ENCODE measurements at regions not wholly inside any gene's neighbourhood (a gene's known extent, or its start where the extent isn't known, plus 50 kb on each side); places are given as distances from the start of the nearest gene placed in this dataset.

- no peak for TF ChIP-seq KDM5A (IDR thresholded peaks at IDR 0.05; ENCODE audit: borderline replicate concordance, low read length)
- no peak for TF ChIP-seq ZNF251 (CRISPR knock-in tag; IDR thresholded peaks at IDR 0.05)
- TF ChIP-seq IKZF4 (CRISPR knock-in tag; IDR thresholded peaks at IDR 0.05; ENCODE audit: borderline replicate concordance, low read depth, not compliant biosample characterization): no peak
- no peak for TF ChIP-seq CTCF (CRISPR knock-in tag; IDR thresholded peaks at IDR 0.05)
- TF ChIP-seq ZNF792 (CRISPR knock-in tag; IDR thresholded peaks at IDR 0.05): no peak
- no peak for TF ChIP-seq ELK4 (CRISPR knock-in tag; IDR thresholded peaks at IDR 0.05; ENCODE audit: borderline replicate concordance)
- no peak for TF ChIP-seq TAF15 (IDR thresholded peaks at IDR 0.05; ENCODE audit: low read depth, low read length, poor library complexity, severe bottlenecking)
- TF ChIP-seq ZNF883 (CRISPR knock-in tag; IDR thresholded peaks at IDR 0.05; ENCODE audit: not compliant biosample characterization): no peak
Measured at GRCh38 chr22:34198976-34199375, 278.7 kb upstream of the LARGE1 start.

Measured in HepG2 (cell line).